CD14-positive monocyte (primary cell): ENCODE measurements at regions not wholly inside any gene's neighbourhood (a gene's known extent, or its start where the extent isn't known, plus 50 kb on each side); places are given as distances from the start of the nearest gene placed in this dataset.

Source experiments
- DNase-seq, 3 donors: peaks; one replicate each; pipeline ENCODE4 v3.0.0-alpha.2; 2011 to 2022
- H2AFZ ChIP-seq: 2 replicates; pipeline ENCODE4 v1.6.0; 2012; ENCODE audit warnings: mild to moderate bottlenecking, low read depth, low read length, inconsistent platforms; ENCODE audit not compliant: insufficient read depth, poor library complexity, severe bottlenecking
- H3K27ac ChIP-seq, 2 donors: 1 replicate in 1 of 2; 2 replicates in 1 of 2; pipeline ENCODE4 v1.5.1; 2012 to 2013; ENCODE audit warnings: low read length in 2 of 2, control low read depth in 1 of 2, inconsistent platforms in 1 of 2, low read depth in 1 of 2, mild to moderate bottlenecking in 1 of 2
- H3K27me3 ChIP-seq, 2 donors: one replicate each; pipeline versions ENCODE4 v1.6.0 to v1.6.1; 2011 to 2013; ENCODE audit warnings: low read length in 2 of 2; ENCODE audit not compliant: control insufficient read depth in 2 of 2, insufficient read depth in 2 of 2
- H3K36me3 ChIP-seq, 2 donors: replicated peaks in 1 of 2; 1 replicate in 1 of 2; 2 replicates in 1 of 2; pipeline versions ENCODE4 v1.5.1 to v1.6.1; 2012 to 2013; ENCODE audit warnings: low read length in 2 of 2, control low read depth in 1 of 2, inconsistent platforms in 1 of 2, mild to moderate bottlenecking in 1 of 2; ENCODE audit not compliant: insufficient read depth in 2 of 2, control insufficient read depth in 1 of 2
- H3K4me1 ChIP-seq, 2 donors: 1 replicate in 1 of 2; 2 replicates in 1 of 2; pipeline versions ENCODE4 v1.5.1 to v1.6.1; 2012 to 2013; ENCODE audit warnings: low read length in 2 of 2, control low read depth in 1 of 2, inconsistent platforms in 1 of 2, mild to moderate bottlenecking in 1 of 2, moderate library complexity in 1 of 2; ENCODE audit not compliant: insufficient read depth in 2 of 2, control insufficient read depth in 1 of 2
- H3K4me2 ChIP-seq: replicated peaks from 2 replicates; pipeline ENCODE3; 2012; ENCODE audit warnings: low read length, moderate library complexity, mild to moderate bottlenecking; ENCODE audit not compliant: poor library complexity, severe bottlenecking; ENCODE audit errors: extremely low read depth
- H3K4me3 ChIP-seq, 3 experiments: fragments of 200-600 bp in 1 of 3; sonication (generic) in 1 of 3; replicated peaks in 1 of 3; 1 replicate in 2 of 3; 2 replicates in 1 of 3; pipeline ENCODE4 v1.5.1; 2011 to 2013; ENCODE audit warnings: low read length in 3 of 3, mild to moderate bottlenecking in 3 of 3, control low read depth in 2 of 3, low read depth in 2 of 3, inconsistent platforms in 1 of 3, moderate library complexity in 1 of 3
- H3K79me2 ChIP-seq: 2 replicates; pipeline ENCODE4 v1.6.0; 2012; ENCODE audit warnings: mild to moderate bottlenecking, control low read depth, inconsistent platforms, low read length, moderate library complexity; ENCODE audit not compliant: insufficient read depth
- H3K9ac ChIP-seq: 2 replicates; pipeline ENCODE4 v1.6.0; 2017; ENCODE audit warnings: low read length, mild to moderate bottlenecking; ENCODE audit not compliant: insufficient read depth, poor library complexity, severe bottlenecking
- H3K9me3 ChIP-seq, 2 donors: replicated peaks in 1 of 2; 1 replicate in 1 of 2; 2 replicates in 1 of 2; pipeline versions ENCODE4 v1.5.1 to v1.6.1; 2012 to 2013; ENCODE audit warnings: low read length in 2 of 2, control low read depth in 1 of 2; ENCODE audit not compliant: control insufficient read depth in 1 of 2, insufficient read depth in 1 of 2
- H4K20me1 ChIP-seq: 2 replicates; pipeline ENCODE4 v1.6.0; 2012; ENCODE audit warnings: mild to moderate bottlenecking, low read length, control low read depth, moderate library complexity; ENCODE audit not compliant: insufficient read depth
- H3K27ac Mint-ChIP-seq, 7 donors: one replicate each; pipeline ENCODE4 v1.8.0; 2020; ENCODE audit warnings: mild to moderate bottlenecking in 7 of 7, mixed read lengths in 7 of 7, moderate library complexity in 6 of 7, inconsistent platforms in 2 of 7
- H3K27me3 Mint-ChIP-seq, 3 donors: one replicate each; pipeline ENCODE4 v1.8.0; 2021 to 2022; ENCODE audit warnings: low read depth in 3 of 3, mild to moderate bottlenecking in 3 of 3, mixed read lengths in 3 of 3, moderate library complexity in 3 of 3, inconsistent platforms in 1 of 3
- H3K36me3 Mint-ChIP-seq, 2 donors: one replicate each; pipeline ENCODE4 v1.8.0; 2020; ENCODE audit warnings: mixed read lengths in 2 of 2, inconsistent platforms in 1 of 2, mild to moderate bottlenecking in 1 of 2
- H3K4me1 Mint-ChIP-seq: one replicate; pipeline ENCODE4 v1.8.0; 2020; ENCODE audit warnings: mild to moderate bottlenecking, mixed read lengths
- H3K4me3 Mint-ChIP-seq, 2 donors: one replicate each; pipeline ENCODE4 v1.8.0; 2020; ENCODE audit warnings: mild to moderate bottlenecking in 2 of 2, mixed read lengths in 2 of 2, moderate library complexity in 1 of 2
- H3K9me3 Mint-ChIP-seq, 7 donors: one replicate each; pipeline ENCODE4 v1.8.0; 2020 to 2022; ENCODE audit warnings: mixed read lengths in 7 of 7, mild to moderate bottlenecking in 6 of 7, moderate library complexity in 6 of 7, inconsistent platforms in 2 of 7
- WGBS: methylation state at CpG from one replicate; pipeline ENCODE4 v1.1.5; 2013; ENCODE audit warnings: missing lambda C conversion rate; ENCODE audit not compliant: insufficient coverage; 5-methylcytosine and 5-hydroxymethylcytosine counted together
- intact Hi-C, 2 donors: fragments of 100-400 bp; cut with micrococcal nuclease; formaldehyde crosslinking; loops; one replicate each; pipeline versions ENCODE4 v1.15.0 to v1.15.1; 2023
- TF ChIP-seq, protein P1 (sequence below): fragments of 200-600 bp; IDR thresholded peaks from one replicate; pipeline ENCODE4 v1.8.0; 2022; ENCODE audit warnings: antibody characterized with exemption, mild to moderate bottlenecking

GRCh38 chr11:127126986-127127385, 126.4 kb upstream of the KIRREL3 start:
- peaks cover 0 to 4% (median 3%) of the 10 kb centered on the region in 3 donors for H3K27me3 Mint-ChIP-seq
- H3K36me3 ChIP-seq, result no peaks in the 10 kb centered on the region
- H3K36me3 Mint-ChIP-seq, result no peaks in the 10 kb centered on the region
- no peak for DNase-seq
- H3K4me2 ChIP-seq, result no peak overlapping the region
- H3K4me3 Mint-ChIP-seq, result no peak overlapping the region
- no peaks in the 10 kb centered on the region for H3K79me2 ChIP-seq
- no peaks in the 10 kb centered on the region for H4K20me1 ChIP-seq
- 85% methylated on average over 3 of the region's 3 CpGs for WGBS
- intact Hi-C loops, result no loop called here
- no peaks in the 10 kb centered on the region for H3K9me3 ChIP-seq
- H2AFZ ChIP-seq, result no peak overlapping the region
- H3K9me3 Mint-ChIP-seq, result peaks cover 0 to 6% (median 0%) of the 10 kb centered on the region in 7 donors
- H3K4me1 ChIP-seq, result no peaks in the 10 kb centered on the region
- TF ChIP-seq, protein P1, sequence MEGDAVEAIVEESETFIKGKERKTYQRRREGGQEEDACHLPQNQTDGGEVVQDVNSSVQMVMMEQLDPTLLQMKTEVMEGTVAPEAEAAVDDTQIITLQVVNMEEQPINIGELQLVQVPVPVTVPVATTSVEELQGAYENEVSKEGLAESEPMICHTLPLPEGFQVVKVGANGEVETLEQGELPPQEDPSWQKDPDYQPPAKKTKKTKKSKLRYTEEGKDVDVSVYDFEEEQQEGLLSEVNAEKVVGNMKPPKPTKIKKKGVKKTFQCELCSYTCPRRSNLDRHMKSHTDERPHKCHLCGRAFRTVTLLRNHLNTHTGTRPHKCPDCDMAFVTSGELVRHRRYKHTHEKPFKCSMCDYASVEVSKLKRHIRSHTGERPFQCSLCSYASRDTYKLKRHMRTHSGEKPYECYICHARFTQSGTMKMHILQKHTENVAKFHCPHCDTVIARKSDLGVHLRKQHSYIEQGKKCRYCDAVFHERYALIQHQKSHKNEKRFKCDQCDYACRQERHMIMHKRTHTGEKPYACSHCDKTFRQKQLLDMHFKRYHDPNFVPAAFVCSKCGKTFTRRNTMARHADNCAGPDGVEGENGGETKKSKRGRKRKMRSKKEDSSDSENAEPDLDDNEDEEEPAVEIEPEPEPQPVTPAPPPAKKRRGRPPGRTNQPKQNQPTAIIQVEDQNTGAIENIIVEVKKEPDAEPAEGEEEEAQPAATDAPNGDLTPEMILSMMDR, result no peak
- no peaks in the 10 kb centered on the region for H3K27me3 ChIP-seq
- no peaks in the 10 kb centered on the region for H3K4me1 Mint-ChIP-seq
- no peak overlapping the region for H3K27ac ChIP-seq
- no peak overlapping the region for H3K4me3 ChIP-seq
- H3K9ac ChIP-seq, result no peak overlapping the region
- H3K27ac Mint-ChIP-seq, result no peak overlapping the region

DNA sequence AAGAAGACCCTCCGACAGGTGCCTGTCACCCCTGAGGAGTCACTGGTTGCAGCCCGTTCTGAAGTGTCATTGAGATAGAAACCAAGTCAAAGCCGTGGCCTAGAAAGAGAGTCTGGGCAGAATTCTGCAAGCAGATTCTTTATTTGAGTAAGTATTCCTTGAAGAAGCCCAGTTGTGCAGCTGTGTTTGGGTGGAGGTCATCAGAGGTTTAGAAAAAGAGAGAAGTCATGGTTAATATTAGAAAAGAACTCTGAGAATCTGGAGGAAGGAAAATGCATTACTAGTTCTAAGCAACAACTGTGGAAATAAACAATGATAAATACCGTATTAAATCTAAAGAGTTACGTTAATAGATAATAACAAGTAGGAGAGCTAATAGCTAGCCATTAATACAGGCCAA, 118.8 kb upstream of the KIRREL3 start:
- Mint-ChIP-seq H3K27ac (no peak overlapping the region), H3K27me3 (peaks cover 0 to 3% (median 1%) of the 10 kb centered on the region in 3 donors), H3K4me1 (no peaks in the 10 kb centered on the region), H3K9me3 (no peaks in the 10 kb centered on the region), H3K4me3 (no peak overlapping the region), H3K36me3 (no peaks in the 10 kb centered on the region)
- H3K4me1 ChIP-seq, result no peaks in the 10 kb centered on the region
- intact Hi-C loops, result no loop called here
- H3K36me3 ChIP-seq, result no peaks in the 10 kb centered on the region
- H4K20me1 ChIP-seq, result no peaks in the 10 kb centered on the region
- H3K79me2 ChIP-seq, result no peaks in the 10 kb centered on the region
- H3K9ac ChIP-seq, result no peak overlapping the region
- no peak overlapping the region for H3K27ac ChIP-seq
- TF ChIP-seq, protein P1, result no peak
- DNase-seq, result no peak
- H2AFZ ChIP-seq, result no peak overlapping the region
- 77% methylated on average over 3 of the region's 5 CpGs for WGBS
- no peak overlapping the region for H3K4me2 ChIP-seq
- no peaks in the 10 kb centered on the region for H3K27me3 ChIP-seq
- no peak overlapping the region for H3K4me3 ChIP-seq
- H3K9me3 ChIP-seq, result no peaks in the 10 kb centered on the region
